IMR-90 (cell line): ENCODE measurements at regions not wholly inside any gene's neighbourhood (a gene's known extent, or its start where the extent isn't known, plus 50 kb on each side); places are given as distances from the start of the nearest gene placed in this dataset.

ENCODE experiments used
- ATAC-seq: fragments of 200-7000 bp; cut with Tn5 transposase; 2 replicates; pipeline ENCODE4 v1.9.1; 2020; ENCODE audit warnings: low read depth, mild to moderate bottlenecking, moderate library complexity
- BruUV-seq: library from RNA; stranded (reverse); fragments of 400-500 nt; replicated peaks from 2 replicates; lab custom pipeline; 2021; lab: Mats Ljungman, UMichigan
- CTCF ChIA-PET: fragments of 300-600 bp; formaldehyde crosslinking; extraction: SDS; loops from one replicate; lab custom pipeline; 2021; ENCODE audit warnings: antibody characterized with exemption; lab: Yijun Ruan, JAX
- POLR2A ChIA-PET: fragments of 300-600 bp; sonication (Branson Sonifier 250); formaldehyde crosslinking; loops from one replicate; lab custom pipeline; 2022; ENCODE audit warnings: antibody characterized with exemption; ENCODE audit not compliant: unreplicated experiment; lab: Charles Lee
- DNase-seq: peaks from one replicate; pipeline ENCODE4 v3.0.0; 2013
- H2AFZ ChIP-seq: replicated peaks from 2 replicates; pipeline ENCODE3; 2013; ENCODE audit warnings: low read length, mild to moderate bottlenecking; ENCODE audit not compliant: poor library complexity
- H2AK5ac ChIP-seq: 2 replicates; pipeline ENCODE4 v1.6.1; 2013; ENCODE audit warnings: low read depth, low read length, inconsistent platforms
- H2AK9ac ChIP-seq: replicated peaks from 2 replicates; pipeline ENCODE3; 2013; ENCODE audit warnings: mild to moderate bottlenecking, low read depth, low read length, moderate library complexity; ENCODE audit not compliant: poor library complexity
- H2BK120ac ChIP-seq: 2 replicates; pipeline ENCODE4 v1.6.1; 2013; ENCODE audit warnings: low read depth, low read length, inconsistent platforms
- H2BK15ac ChIP-seq: 3 replicates; pipeline ENCODE4 v1.6.1; 2013; ENCODE audit warnings: low read depth, low read length, inconsistent platforms
- H2BK20ac ChIP-seq: 2 replicates; pipeline ENCODE4 v1.6.1; 2013; ENCODE audit warnings: low read depth, mild to moderate bottlenecking, inconsistent platforms, low read length, moderate library complexity
- H2BK5ac ChIP-seq: 2 replicates; pipeline ENCODE4 v1.6.1; 2013; ENCODE audit warnings: mild to moderate bottlenecking, low read depth, low read length, inconsistent platforms; ENCODE audit not compliant: poor library complexity, severe bottlenecking
- H3K14ac ChIP-seq: replicated peaks from 2 replicates; pipeline ENCODE4 v1.6.1; 2013; ENCODE audit warnings: low read depth, low read length, inconsistent platforms
- H3K18ac ChIP-seq: 2 replicates; pipeline ENCODE4 v1.6.1; 2013; ENCODE audit warnings: low read depth, low read length, control low read depth
- H3K23ac ChIP-seq: 2 replicates; pipeline ENCODE4 v1.6.1; 2013; ENCODE audit warnings: low read depth, low read length, inconsistent platforms
- H3K27ac ChIP-seq: 2 replicates; pipeline ENCODE4 v1.5.1; 2013; ENCODE audit warnings: mild to moderate bottlenecking, control low read depth, low read length; ENCODE audit not compliant: insufficient read depth
- H3K27me3 ChIP-seq: 2 replicates; pipeline ENCODE4 v1.6.1; 2013; ENCODE audit warnings: low read length; ENCODE audit not compliant: control insufficient read depth, insufficient read depth
- H3K36me3 ChIP-seq: 2 replicates; pipeline ENCODE4 v1.6.1; 2013; ENCODE audit warnings: low read length, mixed read lengths; ENCODE audit not compliant: control insufficient read depth, insufficient read depth
- H3K4ac ChIP-seq: 2 replicates; pipeline ENCODE4 v1.6.1; 2013; ENCODE audit warnings: low read depth, low read length, inconsistent platforms
- H3K4me1 ChIP-seq: 2 replicates; pipeline ENCODE4 v1.6.1; 2013; ENCODE audit warnings: low read length, mixed read lengths; ENCODE audit not compliant: control insufficient read depth, insufficient read depth
- H3K4me2 ChIP-seq: 2 replicates; pipeline ENCODE4 v1.6.1; 2013; ENCODE audit warnings: low read depth, mild to moderate bottlenecking, control low read depth, low read length, moderate library complexity
- H3K4me3 ChIP-seq: 2 replicates; pipeline ENCODE4 v1.5.1; 2013; ENCODE audit warnings: low read depth, mild to moderate bottlenecking, control low read depth, low read length, moderate library complexity; ENCODE audit not compliant: insufficient read depth
- H3K56ac ChIP-seq: 2 replicates; pipeline ENCODE4 v1.6.1; 2013; ENCODE audit warnings: low read length, inconsistent platforms; ENCODE audit not compliant: insufficient read depth; ENCODE audit errors: extremely low read depth
- H3K79me1 ChIP-seq, 2 experiments: 2 replicates each; pipeline ENCODE4 v1.6.1; 2013; ENCODE audit warnings: low read length in 2 of 2, inconsistent platforms in 1 of 2, low read depth in 1 of 2
- H3K9ac ChIP-seq: 2 replicates; pipeline ENCODE4 v1.6.1; 2013; ENCODE audit warnings: low read depth, low read length, control low read depth
- H3K9me1 ChIP-seq: 2 replicates; pipeline ENCODE4 v1.6.1; 2013; ENCODE audit warnings: low read length, inconsistent platforms; ENCODE audit not compliant: insufficient read depth
- H3K9me3 ChIP-seq: 2 replicates; pipeline ENCODE4 v1.6.1; 2013; ENCODE audit warnings: low read length; ENCODE audit not compliant: control insufficient read depth, insufficient read depth
- H4K20me1 ChIP-seq: 2 replicates; pipeline ENCODE4 v1.6.1; 2013; ENCODE audit warnings: low read length, inconsistent platforms; ENCODE audit not compliant: insufficient read depth
- H4K5ac ChIP-seq: 2 replicates; pipeline ENCODE4 v1.6.1; 2013; ENCODE audit warnings: mild to moderate bottlenecking, low read depth, low read length, control low read depth
- H4K8ac ChIP-seq, 2 experiments: 2 replicates each; pipeline ENCODE4 v1.6.1; 2013; ENCODE audit warnings: low read depth in 2 of 2, low read length in 2 of 2, control low read depth in 1 of 2, inconsistent platforms in 1 of 2
- H4K91ac ChIP-seq: 2 replicates; pipeline ENCODE4 v1.6.1; 2013; ENCODE audit warnings: low read depth, low read length, inconsistent platforms; ENCODE audit not compliant: insufficient read depth
- CHD1 ChIP-seq: IDR thresholded peaks from 2 replicates; pipeline ENCODE4 v1.6.1; 2012; ENCODE audit warnings: low read depth, low read length, improper control_type of control experiment
- RCOR1 ChIP-seq: IDR thresholded peaks from 2 replicates; pipeline ENCODE4 v1.6.1; 2012; ENCODE audit warnings: mild to moderate bottlenecking, low read length, improper control_type of control experiment; ENCODE audit not compliant: insufficient replicate concordance
- whole genome bisulfite sequencing, 2 experiments: methylation state at CpG; one replicate each; pipeline versions ENCODE4 v1.1.5 to v1.1.7; 2013; ENCODE audit warnings: missing lambda C conversion rate in 2 of 2; ENCODE audit not compliant: insufficient read length in 1 of 2; ENCODE audit errors: extremely low coverage in 2 of 2; 5-methylcytosine and 5-hydroxymethylcytosine counted together
- dilution Hi-C: fragments of 300-500 bp; cut with HindIII; formaldehyde crosslinking; loops from one replicate; pipeline ENCODE4 v1.14.3; 2018; ENCODE audit warnings: low sequenced_read_pairs; ENCODE audit not compliant: unreplicated experiment
- in situ Hi-C: fragments of 300-500 bp; cut with MboI; formaldehyde crosslinking; loops from 3 replicates; pipeline ENCODE4 v1.14.3; 2019; ENCODE audit warnings: low sequenced_read_pairs, inconsistent platforms, mixed read lengths
- intact Hi-C: fragments of 100-400 bp; cut with micrococcal nuclease; formaldehyde crosslinking; loops from 2 replicates; pipeline ENCODE4 v1.10.0; 2022

GRCh38 chr19:31147234-31147633 lies 202.0 kb downstream of the TSHZ3 start:
- Histone ChIP-seq H3K23ac (no peak overlapping the region), H3K9me1 (no peaks in the 10 kb centered on the region), H4K5ac (no peak overlapping the region), H2AFZ (no peak overlapping the region), H2BK15ac (no peak overlapping the region), H4K20me1 (no peaks in the 10 kb centered on the region), H3K9ac (no peak overlapping the region), H3K4me3 (no peak overlapping the region), H3K9me3 (no peaks in the 10 kb centered on the region), H2BK20ac (no peak overlapping the region), H4K91ac (no peak overlapping the region), H3K4me1 (no peaks in the 10 kb centered on the region), H3K18ac (no peak overlapping the region), H2BK120ac (no peak overlapping the region; the same call in 1 of the 2 replicates), H3K14ac (no peak overlapping the region), H3K79me1 (no peaks in the 10 kb centered on the region), H4K8ac (no peak overlapping the region), H3K27ac (no peak overlapping the region), H2AK5ac (no peak overlapping the region), H3K56ac (no peak overlapping the region), H3K4ac (no peak overlapping the region), H3K27me3 (no peaks in the 10 kb centered on the region), H2BK5ac (no peak overlapping the region), H2AK9ac (no peak overlapping the region), H3K4me2 (no peak overlapping the region), H3K36me3 (no peaks in the 10 kb centered on the region)
- dilution Hi-C loops: no loop called here
- in situ Hi-C loops: no loop called here
- no peak for ATAC-seq
- intact Hi-C loops: no loop called here
- TF ChIP-seq CHD1 (no peak), RCOR1 (no peak)
- DNase-seq: no peak
- no TSS peak for BruUV-seq
- ChIA-PET POLR2A (no interaction called here), CTCF (no interaction called here)
- WGBS, 2 experiments: 100% methylated on average over 1 of the region's 2 CpGs; no CpG with 5 or more reads in 1 of the 2 experiments
